Skeletal muscle tissue (tissue), 3 donors: ENCODE measurements at regions not wholly inside any gene's neighbourhood (a gene's known extent, or its start where the extent isn't known, plus 50 kb on each side); places are given as distances from the start of the nearest gene placed in this dataset.

Source experiments
- H3K27ac ChIP-seq: one replicate; pipeline ENCODE4 v1.7.0; 2013; ENCODE audit warnings: mild to moderate bottlenecking, low read depth, low read length, inconsistent platforms
- H3K27me3 ChIP-seq, 3 donors: one replicate each; pipeline ENCODE4 v1.7.0; 2013; ENCODE audit warnings: low read length in 3 of 3; ENCODE audit not compliant: control insufficient read depth in 3 of 3, insufficient read depth in 3 of 3
- H3K36me3 ChIP-seq, 3 donors: one replicate each; pipeline ENCODE4 v1.7.0; 2013; ENCODE audit warnings: low read length in 3 of 3; ENCODE audit not compliant: control insufficient read depth in 3 of 3, insufficient read depth in 3 of 3
- H3K4me1 ChIP-seq, 3 donors: one replicate each; pipeline ENCODE4 v1.7.0; 2013; ENCODE audit warnings: low read length in 3 of 3, mild to moderate bottlenecking in 3 of 3; ENCODE audit not compliant: control insufficient read depth in 3 of 3, insufficient read depth in 3 of 3
- H3K4me3 ChIP-seq, 3 donors: one replicate each; pipeline ENCODE4 v1.7.0; 2013; ENCODE audit warnings: low read length in 3 of 3
- H3K9ac ChIP-seq, 3 donors: one replicate each; pipeline ENCODE4 v1.7.0; 2013; ENCODE audit warnings: low read length in 3 of 3, mild to moderate bottlenecking in 3 of 3, moderate library complexity in 2 of 3, low read depth in 1 of 3
- H3K9me3 ChIP-seq, 3 donors: one replicate each; pipeline ENCODE4 v1.7.0; 2013; ENCODE audit warnings: low read length in 3 of 3; ENCODE audit not compliant: control insufficient read depth in 3 of 3
- donor health status: Osteomylitis.

DNA sequence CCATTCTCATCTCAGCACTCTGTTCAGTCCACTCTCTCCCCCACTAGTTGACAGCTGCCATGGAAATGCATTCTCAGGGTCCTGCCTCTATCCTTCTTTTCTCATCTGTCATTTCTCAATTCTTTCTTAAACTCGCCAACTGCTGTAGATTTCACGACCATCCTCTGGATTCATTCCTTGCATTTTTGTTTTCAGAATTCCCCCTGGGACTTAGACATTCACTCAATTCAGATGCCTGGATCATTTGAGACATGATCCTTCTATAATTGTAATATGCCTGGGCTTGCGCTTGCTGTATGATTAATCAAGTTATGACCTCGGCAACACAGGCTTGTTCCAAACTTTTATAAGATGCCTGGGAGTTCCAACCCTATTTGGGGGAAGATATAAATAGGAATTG lies 104.5 kb downstream of the RAB11FIP2 start:
- H3K4me3 ChIP-seq, result no peak overlapping the region
- no peaks in the 10 kb centered on the region for H3K9me3 ChIP-seq
- H3K4me1 ChIP-seq, result no peaks in the 10 kb centered on the region
- H3K36me3 ChIP-seq, result no peaks in the 10 kb centered on the region
- no peaks in the 10 kb centered on the region for H3K27me3 ChIP-seq
- no peak overlapping the region for H3K27ac ChIP-seq
- H3K9ac ChIP-seq, result no peak overlapping the region

- Histone ChIP-seq H3K9me3 (no peaks in the 10 kb centered on the region), H3K36me3 (no peaks in the 10 kb centered on the region)
Measured at GRCh38 chr10:117944676-117945447, 101.9 kb downstream of the RAB11FIP2 start.

DNA sequence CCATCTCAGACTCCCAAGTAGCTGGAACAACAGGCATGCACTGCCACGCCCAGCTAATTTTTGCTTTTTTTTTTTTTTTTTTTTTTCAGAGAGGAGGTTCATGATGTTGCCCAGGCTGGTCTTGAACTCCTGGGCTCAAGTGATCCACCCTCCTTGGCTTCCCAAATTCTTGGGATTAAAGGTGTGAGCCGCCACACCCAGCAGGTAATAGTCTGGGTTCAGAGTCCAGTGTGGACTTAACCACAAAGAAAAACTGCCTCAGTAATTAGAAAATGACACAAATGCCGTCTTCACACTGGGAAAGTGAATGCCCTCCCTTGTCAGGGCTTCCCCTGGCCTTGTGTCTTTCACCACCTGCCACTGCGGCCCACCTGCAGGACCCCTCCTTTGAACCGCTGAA lies 101.1 kb downstream of the RAB11FIP2 start:
- H3K4me1 ChIP-seq, result no peaks in the 10 kb centered on the region
- no peak overlapping the region for H3K4me3 ChIP-seq
- no peaks in the 10 kb centered on the region for H3K9me3 ChIP-seq
- no peaks in the 10 kb centered on the region for H3K27me3 ChIP-seq
- no peak overlapping the region for H3K27ac ChIP-seq
- no peak overlapping the region for H3K9ac ChIP-seq
- H3K36me3 ChIP-seq, result no peaks in the 10 kb centered on the region

More at GRCh38 chr10:117944676-117945447, 101.9 kb downstream of the RAB11FIP2 start:
- Histone ChIP-seq H3K4me3 (no peak overlapping the region), H3K4me1 (no peaks in the 10 kb centered on the region), H3K9ac (no peak overlapping the region), H3K27me3 (no peaks in the 10 kb centered on the region), H3K27ac (no peak overlapping the region)

DNA sequence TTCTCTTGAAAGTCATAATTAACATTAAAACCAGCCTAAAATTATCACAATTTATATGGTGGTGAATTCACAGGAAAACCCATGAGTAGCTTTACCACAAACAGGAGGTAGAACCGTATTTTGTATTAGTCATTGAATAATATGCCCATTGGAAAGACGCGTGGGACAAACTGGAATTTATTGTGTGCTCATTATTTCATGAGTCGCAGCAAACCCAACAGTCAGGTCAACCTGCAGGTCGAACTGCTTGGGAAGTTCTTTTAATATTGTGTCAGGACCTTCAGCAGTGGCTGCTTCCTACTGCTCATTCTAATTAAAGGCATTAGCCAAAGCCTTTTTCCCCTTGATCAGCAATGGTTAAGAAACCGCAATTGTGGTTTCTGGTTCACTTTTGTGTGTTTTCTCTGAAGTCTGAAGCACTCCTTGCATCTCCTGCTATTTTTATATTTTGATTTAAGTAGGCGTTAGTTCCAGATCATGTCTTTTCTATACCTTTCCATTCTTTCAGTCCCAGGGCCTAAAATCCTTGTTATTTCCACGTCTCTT lies 100.1 kb downstream of the RAB11FIP2 start:
- Histone ChIP-seq H3K4me3 (no peak overlapping the region), H3K9ac (no peak overlapping the region), H3K4me1 (no peaks in the 10 kb centered on the region), H3K27ac (no peak overlapping the region), H3K36me3 (no peaks in the 10 kb centered on the region), H3K9me3 (no peaks in the 10 kb centered on the region), H3K27me3 (peaks cover 0 to 4% (median 0%) of the 10 kb centered on the region in 3 donors)

- Histone ChIP-seq H3K4me3 (no peak overlapping the region), H3K4me1 (no peaks in the 10 kb centered on the region), H3K36me3 (no peaks in the 10 kb centered on the region)
Measured at GRCh38 chr10:117948493-117948892, 98.2 kb downstream of the RAB11FIP2 start.

DNA sequence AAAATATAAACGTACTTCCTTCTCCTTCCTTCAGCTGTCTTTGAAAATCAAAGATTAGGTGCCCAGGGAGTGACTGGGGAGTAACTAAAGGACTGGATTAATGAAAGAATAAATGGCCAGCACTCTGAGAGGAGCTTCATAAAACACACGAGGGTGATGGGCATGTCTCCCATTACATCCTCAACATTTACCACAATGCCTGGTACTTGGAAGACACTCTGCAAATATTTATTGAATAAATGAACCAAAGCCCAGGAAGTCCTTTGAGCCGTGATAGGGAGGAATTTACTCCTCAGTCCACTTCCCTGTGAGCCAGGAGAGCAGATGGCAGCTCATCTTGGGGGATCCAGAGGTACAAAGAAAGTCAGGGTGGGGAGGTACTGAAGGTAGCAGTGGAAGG lies 96.3 kb downstream of the RAB11FIP2 start:
- Histone ChIP-seq H3K4me3 (no peak overlapping the region), H3K27ac (no peak overlapping the region), H3K9ac (no peak overlapping the region), H3K9me3 (no peaks in the 10 kb centered on the region), H3K27me3 (peaks cover 0 to 4% (median 0%) of the 10 kb centered on the region in 3 donors), H3K36me3 (no peaks in the 10 kb centered on the region), H3K4me1 (no peaks in the 10 kb centered on the region)

More at GRCh38 chr10:117948493-117948892, 98.2 kb downstream of the RAB11FIP2 start:
- no peak overlapping the region for H3K27ac ChIP-seq
- no peak overlapping the region for H3K9ac ChIP-seq
- no peaks in the 10 kb centered on the region for H3K9me3 ChIP-seq
- peaks cover 0 to 4% (median 0%) of the 10 kb centered on the region in 3 donors for H3K27me3 ChIP-seq
